HepG2 (cell line): ENCODE measurements at regions not wholly inside any gene's neighbourhood (a gene's known extent, or its start where the extent isn't known, plus 50 kb on each side); places are given as distances from the start of the nearest gene placed in this dataset.

Experiments
- ATAC-seq: fragments of 200-7000 bp; cut with Tn5 transposase; 3 replicates; pipeline ENCODE4 v1.9.1; 2020; ENCODE audit warnings: mild to moderate bottlenecking, moderate library complexity
- BruUV-seq: library from RNA; stranded (reverse); fragments of 400-500 nt; replicated peaks from 2 replicates; lab custom pipeline; 2021; lab: Mats Ljungman, UMichigan
- CTCF ChIA-PET: fragments of 300-600 bp; formaldehyde crosslinking; extraction: SDS; loops from one replicate; lab custom pipeline; 2021; ENCODE audit warnings: low total read pairs, inconsistent platforms, low intra/inter-chr PET ratio; lab: Yijun Ruan, JAX
- POLR2A ChIA-PET: fragments of 350-600 bp; sonication (Branson Sonifier 250); formaldehyde crosslinking; loops from one replicate; lab custom pipeline; 2020; ENCODE audit warnings: antibody characterized with exemption, inconsistent platforms; lab: Yijun Ruan, JAX
- DNase-seq: peaks from one replicate; pipeline ENCODE4 v3.0.0-alpha.2; 2015; ENCODE audit warnings: low spot score
- FAIRE-seq: peaks from 3 replicates; lab custom pipeline; 2011; peaks lifted over from hg19 to GRCh38; lab: Jason Lieb, UNC
- H2AFZ ChIP-seq: one replicate; pipeline ENCODE4 v1.6.1; 2011; ENCODE audit warnings: low read length, inconsistent platforms
- H3K27ac ChIP-seq: fragments of 300-600 bp; 3 replicates; pipeline ENCODE4 v1.8.0; 2011; ENCODE audit warnings: mixed run types, mild to moderate bottlenecking, mixed read lengths, low read length, inconsistent platforms; ENCODE audit not compliant: insufficient read depth; ENCODE audit errors: extremely low read length
- H3K27me3 ChIP-seq, 2 experiments: fragments of 200-600 bp in 1 of 2; 2 replicates in 1 of 2; 3 replicates in 1 of 2; pipeline versions ENCODE4 v1.6.0 to v1.8.0; 2011; ENCODE audit warnings: low read length in 2 of 2, mild to moderate bottlenecking in 2 of 2, moderate library complexity in 2 of 2, inconsistent platforms in 1 of 2; ENCODE audit not compliant: insufficient read depth in 2 of 2, control insufficient read depth in 1 of 2
- H3K36me3 ChIP-seq, 2 experiments: fragments of 200-600 bp in 1 of 2; replicated peaks in 1 of 2; 2 replicates in 1 of 2; 3 replicates in 1 of 2; pipeline versions ENCODE4 v1.5.1 to v1.8.0; 2011; ENCODE audit warnings: low read length in 2 of 2, inconsistent platforms in 1 of 2; ENCODE audit not compliant: insufficient read depth in 2 of 2, control insufficient read depth in 1 of 2
- H3K4me1 ChIP-seq: 2 replicates; pipeline ENCODE4 v1.5.1; 2012; ENCODE audit warnings: low read length, inconsistent platforms; ENCODE audit not compliant: insufficient read depth
- H3K4me2 ChIP-seq: 2 replicates; pipeline ENCODE4 v1.6.0; 2011; ENCODE audit warnings: low read depth, low read length, inconsistent platforms
- H3K4me3 ChIP-seq, 3 experiments: fragments of 200-600 bp in 1 of 3; sonication (generic), shearing (Covaris generic) in 1 of 3; replicated peaks in 1 of 3; 2 replicates each; pipeline ENCODE4 v1.5.1; 2011 to 2016; ENCODE audit warnings: low read length in 3 of 3, inconsistent platforms in 2 of 3, low read depth in 2 of 3, mild to moderate bottlenecking in 2 of 3, control low read depth in 1 of 3, mixed read lengths in 1 of 3; ENCODE audit not compliant: insufficient read depth in 1 of 3
- H3K79me2 ChIP-seq: one replicate; pipeline ENCODE4 v1.6.1; 2011; ENCODE audit warnings: low read length, inconsistent platforms; ENCODE audit not compliant: insufficient read depth
- H3K9ac ChIP-seq: 2 replicates; pipeline ENCODE4 v1.6.0; 2011; ENCODE audit warnings: mild to moderate bottlenecking, low read depth, low read length, inconsistent platforms; ENCODE audit not compliant: insufficient read depth
- H3K9me3 ChIP-seq: 2 replicates; pipeline ENCODE4 v1.5.1; 2012; ENCODE audit warnings: mild to moderate bottlenecking, low read length
- H4K20me1 ChIP-seq: 2 replicates; pipeline ENCODE4 v1.6.0; 2011; ENCODE audit warnings: inconsistent platforms, mild to moderate bottlenecking, low read length, moderate library complexity; ENCODE audit not compliant: insufficient read depth
- ATF1 ChIP-seq: IDR thresholded peaks from 2 replicates; pipeline ENCODE4 v1.6.1; 2016; ENCODE audit warnings: mild to moderate bottlenecking, control low read depth
- ELF3 ChIP-seq: IDR thresholded peaks from 2 replicates; pipeline ENCODE4 v1.6.1; 2016; ENCODE audit warnings: missing genetic modification reagents, missing compliant biosample characterization
- PHF20 ChIP-seq: sonication (generic); formaldehyde crosslinking; IDR thresholded peaks from 2 replicates; pipeline ENCODE4 v1.5.0; 2020; ENCODE audit warnings: mild to moderate bottlenecking, missing genetic modification reagents
- PITX1 ChIP-seq: sonication (generic); formaldehyde crosslinking; IDR thresholded peaks from 2 replicates; pipeline ENCODE4 v1.5.1; 2020; ENCODE audit warnings: mild to moderate bottlenecking, missing genetic modification reagents
- SALL1 ChIP-seq: sonication (generic); formaldehyde crosslinking; IDR thresholded peaks from 2 replicates; pipeline ENCODE4 v1.8.0; 2022; ENCODE audit warnings: mild to moderate bottlenecking, missing genetic modification reagents
- SIN3A ChIP-seq: IDR thresholded peaks from 2 replicates; pipeline ENCODE4 v1.6.1; 2011; ENCODE audit warnings: low read depth, mild to moderate bottlenecking, control low read depth, low read length, borderline replicate concordance
- U2AF1 ChIP-seq: fragments of 200-400 bp; formaldehyde crosslinking; optimal IDR thresholded peaks from 2 replicates; pipeline ENCODE3; 2017; ENCODE audit warnings: mild to moderate bottlenecking, low read depth, low read length
- ZNF143 ChIP-seq: sonication (generic); formaldehyde crosslinking; IDR thresholded peaks from 2 replicates; pipeline ENCODE4 v1.4.0; 2020; ENCODE audit warnings: missing genetic modification reagents
- ZNF629 ChIP-seq: sonication (generic); formaldehyde crosslinking; conservative IDR thresholded peaks from 2 replicates; pipeline ENCODE4 v1.5.0; 2020; ENCODE audit warnings: missing genetic modification reagents
- ZNF652 ChIP-seq: IDR thresholded peaks from 2 replicates; pipeline ENCODE4 v1.6.1; 2016; ENCODE audit warnings: low read depth, borderline replicate concordance
- ZNF7 ChIP-seq: IDR thresholded peaks from 2 replicates; pipeline ENCODE4 v1.6.1; 2016; ENCODE audit warnings: missing biosample characterization, missing genetic modification reagents
- ZNF713 ChIP-seq: sonication (generic); formaldehyde crosslinking; IDR thresholded peaks from 2 replicates; pipeline ENCODE4 v1.4.0; 2020; ENCODE audit warnings: mild to moderate bottlenecking, missing genetic modification reagents
- ZNF720 ChIP-seq: sonication (generic); formaldehyde crosslinking; IDR thresholded peaks from 2 replicates; pipeline ENCODE4 v1.4.0; 2020; ENCODE audit warnings: missing genetic modification reagents
- WGBS: methylation state at CpG from one replicate; pipeline ENCODE4 v1.1.6; 2017; ENCODE audit warnings: low lambda C conversion rate; 5-methylcytosine and 5-hydroxymethylcytosine counted together
- in situ Hi-C: cut with HindIII; loops from 2 replicates; pipeline ENCODE4 v1.10.0; 2017; ENCODE audit warnings: low pct_unique_long_range_greater_than_20kb; ENCODE audit not compliant: extremely low pct_ligation_motif_present
- intact Hi-C: fragments of 100-400 bp; cut with micrococcal nuclease; formaldehyde crosslinking; loops from one replicate; pipeline ENCODE4 v1.10.0; 2022; ENCODE audit not compliant: unreplicated experiment
- TF ChIP-seq, protein P1 (sequence below): sonication (generic); formaldehyde crosslinking; IDR thresholded peaks from 2 replicates; pipeline ENCODE4 v1.5.0; 2020; ENCODE audit warnings: mild to moderate bottlenecking, low read depth, missing genetic modification reagents, borderline replicate concordance
- TF ChIP-seq, protein P2 (sequence below): sonication (generic); formaldehyde crosslinking; IDR thresholded peaks from 2 replicates; pipeline ENCODE4 v1.5.1; 2020; ENCODE audit warnings: missing genetic modification reagents, mild to moderate bottlenecking, borderline replicate concordance
- TF ChIP-seq, protein P3 (sequence below), 2 experiments: sonication (generic) in 1 of 2; formaldehyde crosslinking in 1 of 2; IDR thresholded peaks; 2 replicates each; pipeline versions ENCODE4 v1.4.0 to v1.6.1; 2016 to 2020; ENCODE audit warnings: borderline replicate concordance in 1 of 2, low read depth in 1 of 2, mild to moderate bottlenecking in 1 of 2, missing genetic modification reagents in 1 of 2
- TF ChIP-seq, protein P4 (sequence below): sonication (generic); formaldehyde crosslinking; IDR thresholded peaks from 2 replicates; pipeline ENCODE4 v1.8.1; 2022; ENCODE audit warnings: mild to moderate bottlenecking, missing genetic modification reagents

DNA sequence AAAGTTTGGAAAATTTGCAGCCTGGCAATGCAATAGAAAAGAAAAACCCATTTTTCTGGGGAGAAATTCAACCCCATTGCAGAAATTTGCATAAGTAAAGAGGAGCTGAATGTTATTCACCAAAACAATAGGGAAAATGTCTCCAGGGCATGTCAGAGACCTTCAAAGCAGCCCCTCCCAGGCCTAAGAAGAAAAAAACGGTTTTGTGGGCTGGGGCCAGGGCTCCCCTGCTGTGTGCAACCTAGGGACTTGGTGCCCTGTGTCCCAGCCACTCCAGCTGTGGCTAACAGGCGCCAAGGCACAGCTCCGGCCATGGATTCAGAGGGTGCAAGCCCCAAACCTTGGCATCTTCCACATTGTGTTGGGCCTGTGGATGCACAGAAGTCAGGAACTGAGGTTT, 224.5 kb downstream of the TXNL1 start (continued):
- TF ChIP-seq, protein P1, sequence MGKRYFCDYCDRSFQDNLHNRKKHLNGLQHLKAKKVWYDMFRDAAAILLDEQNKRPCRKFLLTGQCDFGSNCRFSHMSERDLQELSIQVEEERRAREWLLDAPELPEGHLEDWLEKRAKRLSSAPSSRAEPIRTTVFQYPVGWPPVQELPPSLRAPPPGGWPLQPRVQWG, result no peak
- no peak for TF ChIP-seq U2AF1

DNA sequence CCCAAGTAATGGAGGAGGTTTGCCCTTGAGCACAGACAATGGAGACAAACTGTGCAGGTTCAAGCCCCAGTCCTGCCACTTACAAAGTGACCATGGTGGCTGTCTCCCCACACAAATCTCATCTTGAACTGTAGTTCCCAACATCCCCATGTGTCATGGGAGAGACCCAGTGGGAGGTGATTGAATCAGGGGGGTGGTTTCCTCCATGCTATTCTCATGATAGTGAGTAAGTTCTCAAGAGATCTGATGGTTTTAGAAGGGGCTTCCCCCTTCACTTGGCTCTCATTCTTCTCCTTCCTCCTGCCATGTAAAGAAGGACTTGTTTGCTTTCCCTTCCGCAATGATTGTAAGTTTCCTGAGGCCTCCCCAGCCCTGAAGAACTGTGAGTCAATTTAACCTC, 225.4 kb downstream of the TXNL1 start:
- intact Hi-C loops (no loop called here), in situ Hi-C loops (no loop called here)
- WGBS, result 6% methylated on average over 1 of the region's 1 CpG
- H3K4me2 ChIP-seq, result no peak overlapping the region
- no peaks in the 10 kb centered on the region for H3K9me3 ChIP-seq
- H3K4me1 ChIP-seq, result no peaks in the 10 kb centered on the region
- no peaks in the 10 kb centered on the region for H3K27me3 ChIP-seq
- H3K9ac ChIP-seq, result no peak overlapping the region
- no TSS peak for BruUV-seq
- FAIRE-seq (no peak), DNase-seq (no peak), ATAC-seq (no peak)
- no peaks in the 10 kb centered on the region for H3K79me2 ChIP-seq
- no peak overlapping the region for H3K4me3 ChIP-seq
- H3K36me3 ChIP-seq, result no peaks in the 10 kb centered on the region
- H2AFZ ChIP-seq, result no peak overlapping the region
- no peak overlapping the region for H3K27ac ChIP-seq
- ChIA-PET CTCF (no interaction called here), POLR2A (no interaction called here)
- no peaks in the 10 kb centered on the region for H4K20me1 ChIP-seq
- TF ChIP-seq, protein P2, sequence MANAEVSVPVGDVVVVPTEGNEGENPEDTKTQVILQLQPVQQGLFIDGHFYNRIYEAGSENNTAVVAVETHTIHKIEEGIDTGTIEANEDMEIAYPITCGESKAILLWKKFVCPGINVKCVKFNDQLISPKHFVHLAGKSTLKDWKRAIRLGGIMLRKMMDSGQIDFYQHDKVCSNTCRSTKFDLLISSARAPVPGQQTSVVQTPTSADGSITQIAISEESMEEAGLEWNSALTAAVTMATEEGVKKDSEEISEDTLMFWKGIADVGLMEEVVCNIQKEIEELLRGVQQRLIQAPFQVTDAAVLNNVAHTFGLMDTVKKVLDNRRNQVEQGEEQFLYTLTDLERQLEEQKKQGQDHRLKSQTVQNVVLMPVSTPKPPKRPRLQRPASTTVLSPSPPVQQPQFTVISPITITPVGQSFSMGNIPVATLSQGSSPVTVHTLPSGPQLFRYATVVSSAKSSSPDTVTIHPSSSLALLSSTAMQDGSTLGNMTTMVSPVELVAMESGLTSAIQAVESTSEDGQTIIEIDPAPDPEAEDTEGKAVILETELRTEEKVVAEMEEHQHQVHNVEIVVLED (CRISPR knock-in tag), result no peak
- no peak for TF ChIP-seq ZNF713 (CRISPR knock-in tag)
- no peak for TF ChIP-seq SIN3A
- TF ChIP-seq ELF3 (CRISPR knock-in tag), result no peak
- TF ChIP-seq, protein P3, sequence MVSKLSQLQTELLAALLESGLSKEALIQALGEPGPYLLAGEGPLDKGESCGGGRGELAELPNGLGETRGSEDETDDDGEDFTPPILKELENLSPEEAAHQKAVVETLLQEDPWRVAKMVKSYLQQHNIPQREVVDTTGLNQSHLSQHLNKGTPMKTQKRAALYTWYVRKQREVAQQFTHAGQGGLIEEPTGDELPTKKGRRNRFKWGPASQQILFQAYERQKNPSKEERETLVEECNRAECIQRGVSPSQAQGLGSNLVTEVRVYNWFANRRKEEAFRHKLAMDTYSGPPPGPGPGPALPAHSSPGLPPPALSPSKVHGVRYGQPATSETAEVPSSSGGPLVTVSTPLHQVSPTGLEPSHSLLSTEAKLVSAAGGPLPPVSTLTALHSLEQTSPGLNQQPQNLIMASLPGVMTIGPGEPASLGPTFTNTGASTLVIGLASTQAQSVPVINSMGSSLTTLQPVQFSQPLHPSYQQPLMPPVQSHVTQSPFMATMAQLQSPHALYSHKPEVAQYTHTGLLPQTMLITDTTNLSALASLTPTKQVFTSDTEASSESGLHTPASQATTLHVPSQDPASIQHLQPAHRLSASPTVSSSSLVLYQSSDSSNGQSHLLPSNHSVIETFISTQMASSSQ (IDR thresholded peaks at IDR 0.05; ENCODE audit: low read depth), result no peak
- TF ChIP-seq, protein P3 (CRISPR knock-in tag; IDR thresholded peaks at IDR 0.05; ENCODE audit: borderline replicate concordance), result no peak
- TF ChIP-seq ZNF629 (CRISPR knock-in tag), result no peak
- TF ChIP-seq PHF20 (CRISPR knock-in tag), result no peak
- TF ChIP-seq, protein P4, sequence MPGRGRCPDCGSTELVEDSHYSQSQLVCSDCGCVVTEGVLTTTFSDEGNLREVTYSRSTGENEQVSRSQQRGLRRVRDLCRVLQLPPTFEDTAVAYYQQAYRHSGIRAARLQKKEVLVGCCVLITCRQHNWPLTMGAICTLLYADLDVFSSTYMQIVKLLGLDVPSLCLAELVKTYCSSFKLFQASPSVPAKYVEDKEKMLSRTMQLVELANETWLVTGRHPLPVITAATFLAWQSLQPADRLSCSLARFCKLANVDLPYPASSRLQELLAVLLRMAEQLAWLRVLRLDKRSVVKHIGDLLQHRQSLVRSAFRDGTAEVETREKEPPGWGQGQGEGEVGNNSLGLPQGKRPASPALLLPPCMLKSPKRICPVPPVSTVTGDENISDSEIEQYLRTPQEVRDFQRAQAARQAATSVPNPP (CRISPR knock-in tag), result no peak
- TF ChIP-seq ZNF652 (CRISPR knock-in tag), result no peak
- no peak for TF ChIP-seq ATF1
- TF ChIP-seq ZNF720 (CRISPR knock-in tag), result no peak
- TF ChIP-seq SALL1 (CRISPR knock-in tag), result no peak
- no peak for TF ChIP-seq ZNF143 (CRISPR knock-in tag)
- TF ChIP-seq PITX1, result no peak
- TF ChIP-seq ZNF7 (CRISPR knock-in tag), result no peak
